ENCODE measurements at regions not wholly inside any gene's neighbourhood (a gene's known extent, or its start where the extent isn't known, plus 50 kb on each side); places are given as distances from the start of the nearest gene placed in this dataset.

- peak; percentile 46 for DNase-seq
Measured at GRCh38 chr16:17633181-17633951, 162.6 kb upstream of the XYLT1 start.

- DNase-seq = no peak
Measured at GRCh38 chr16:17632667-17633066, 161.9 kb upstream of the XYLT1 start.

- DNase-seq = no peak
Measured at GRCh38 chr16:17629936-17630335, 159.2 kb upstream of the XYLT1 start.

- peak; percentile 50 for DNase-seq
Measured at GRCh38 chr16:17628983-17629382, 158.2 kb upstream of the XYLT1 start.

GRCh38 chr16:17622366-17622765 is 151.6 kb upstream of the XYLT1 start:
- DNase-seq = no peak

- DNase-seq = no peak
Measured at GRCh38 chr16:17619261-17619660, 148.5 kb upstream of the XYLT1 start.

GRCh38 chr16:17617021-17617552 is 146.3 kb upstream of the XYLT1 start:
- no peak for DNase-seq

- DNase-seq = no peak
Measured at GRCh38 chr16:17612336-17612735, 141.6 kb upstream of the XYLT1 start.

- no peak for DNase-seq
Measured at GRCh38 chr16:17607609-17608008, 136.8 kb upstream of the XYLT1 start.

GRCh38 chr16:17607075-17607509 is 136.3 kb upstream of the XYLT1 start:
- DNase-seq = no peak

GRCh38 chr16:17606460-17606859 is 135.7 kb upstream of the XYLT1 start:
- no peak for DNase-seq

- DNase-seq = no peak
Measured at GRCh38 chr16:17605784-17606183, 135.0 kb upstream of the XYLT1 start.

- no peak for DNase-seq
Measured at GRCh38 chr16:17603626-17604025, 132.9 kb upstream of the XYLT1 start.

- DNase-seq = no peak
Measured at GRCh38 chr16:17602678-17603077, 131.9 kb upstream of the XYLT1 start.

GRCh38 chr16:17598968-17599367 is 128.2 kb upstream of the XYLT1 start:
- no peak for DNase-seq

- peak; percentile 52 for DNase-seq
Measured at GRCh38 chr16:17591655-17592405, 121.1 kb upstream of the XYLT1 start.

- DNase-seq = peak; percentile 52
Measured at GRCh38 chr16:17590711-17591654, 120.2 kb upstream of the XYLT1 start.

- no peak for DNase-seq
Measured at GRCh38 chr16:17589898-17590297, 119.1 kb upstream of the XYLT1 start.

GRCh38 chr16:17585449-17586074 is 114.8 kb upstream of the XYLT1 start:
- no peak for DNase-seq

- peak; percentile 65 for DNase-seq
Measured at GRCh38 chr16:17578981-17579874, 108.5 kb upstream of the XYLT1 start.

- no peak for DNase-seq
Measured at GRCh38 chr16:17574256-17574655, 103.5 kb upstream of the XYLT1 start.
